H7 (cell line): ENCODE measurements at regions not wholly inside any gene's neighbourhood (a gene's known extent, or its start where the extent isn't known, plus 50 kb on each side); places are given as distances from the start of the nearest gene placed in this dataset.

Source experiments
- DNase-seq: peaks from one replicate; pipeline ENCODE4 v3.0.0; 2012
- H3K27me3 ChIP-seq: 2 replicates; pipeline ENCODE4 v1.6.0; 2011; ENCODE audit warnings: mild to moderate bottlenecking, low read length; ENCODE audit not compliant: control insufficient read depth, insufficient read depth
- H3K36me3 ChIP-seq: replicated peaks from 2 replicates; pipeline ENCODE4 v1.5.1; 2011; ENCODE audit warnings: low read length; ENCODE audit not compliant: control insufficient read depth, insufficient read depth
- H3K4me3 ChIP-seq: 2 replicates; pipeline ENCODE4 v1.5.1; 2011; ENCODE audit warnings: low read depth, mild to moderate bottlenecking, control low read depth, low read length, moderate library complexity; ENCODE audit not compliant: insufficient read depth

DNA sequence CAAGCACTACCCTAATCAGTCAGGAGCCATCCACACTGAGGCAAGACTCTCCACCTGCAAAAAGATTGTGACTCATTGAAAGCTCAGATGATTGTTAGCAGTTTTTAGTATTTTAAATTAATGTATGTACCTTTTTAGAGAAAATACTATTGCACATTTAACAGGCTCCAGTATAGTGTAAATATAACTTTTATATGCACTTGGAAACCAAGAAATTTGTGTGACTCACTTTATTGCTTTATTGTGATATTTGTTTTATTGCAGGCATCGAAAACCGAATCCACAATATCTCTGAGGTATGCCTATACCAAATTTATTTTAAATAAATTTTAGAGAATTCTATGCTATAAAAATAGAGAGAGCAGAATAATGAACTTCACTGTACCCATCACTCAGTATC lies 122.0 kb downstream of the TEX36 start:
- no peaks in the 10 kb centered on the region for H3K36me3 ChIP-seq
- no peak for DNase-seq
- H3K4me3 ChIP-seq: no peak overlapping the region
- no peaks in the 10 kb centered on the region for H3K27me3 ChIP-seq

DNA sequence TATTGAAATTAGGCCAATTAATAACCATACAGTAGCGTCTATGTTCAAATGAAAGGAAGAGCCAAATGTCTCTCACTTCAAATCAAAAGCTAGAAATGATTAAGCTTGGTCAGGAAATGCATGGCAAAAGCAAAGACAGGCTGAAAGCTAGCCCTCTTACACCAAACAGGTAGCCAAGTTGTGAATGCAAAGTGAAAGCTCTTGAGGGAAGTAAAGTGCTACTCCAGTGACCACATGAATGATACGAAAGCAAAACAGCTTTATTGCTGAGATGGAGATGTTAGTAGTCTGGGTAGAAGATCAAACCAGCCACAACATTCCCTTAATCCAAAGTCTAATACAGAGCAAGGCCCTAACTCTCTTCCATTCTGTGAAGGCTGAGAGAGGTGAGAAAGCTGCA lies 123.8 kb downstream of the TEX36 start:
- DNase-seq: no peak
- Histone ChIP-seq H3K4me3 (no peak overlapping the region), H3K36me3 (no peaks in the 10 kb centered on the region), H3K27me3 (no peaks in the 10 kb centered on the region)

DNA sequence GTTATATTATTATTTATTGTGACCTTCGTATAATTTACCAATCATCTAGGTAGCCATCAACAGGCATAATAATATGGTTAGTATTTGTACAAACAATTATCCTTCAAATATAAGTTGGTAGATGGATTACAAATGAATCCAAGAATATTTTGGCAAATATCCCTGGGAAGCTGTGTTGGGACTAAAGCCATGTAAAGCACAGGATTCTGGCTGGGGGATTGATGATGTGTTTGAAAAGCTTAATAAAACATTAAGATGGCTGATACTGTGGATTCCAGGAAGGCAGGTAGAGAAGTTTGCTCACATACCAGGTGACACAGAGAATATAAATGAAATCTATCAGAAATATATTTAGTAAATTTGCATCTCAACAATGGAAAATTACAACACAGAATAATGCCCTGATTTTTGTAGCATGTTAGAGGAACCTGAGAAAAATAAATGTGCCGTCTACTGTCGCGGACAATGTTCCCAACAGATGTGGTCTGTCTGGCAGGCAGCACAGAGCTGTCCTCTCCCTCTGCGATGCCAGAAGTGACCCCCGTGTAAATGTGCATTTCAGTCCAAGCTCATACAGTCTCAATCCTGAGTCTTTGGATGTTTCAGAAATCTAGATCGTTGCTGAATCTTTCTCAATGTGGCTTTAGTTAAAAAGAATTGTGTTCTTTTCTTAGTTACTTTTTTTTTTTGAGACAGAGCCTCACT lies 125.0 kb downstream of the TEX36 start:
- H3K4me3 ChIP-seq: no peak overlapping the region
- no peaks in the 10 kb centered on the region for H3K36me3 ChIP-seq
- H3K27me3 ChIP-seq: no peaks in the 10 kb centered on the region
- DNase-seq: no peak

DNA sequence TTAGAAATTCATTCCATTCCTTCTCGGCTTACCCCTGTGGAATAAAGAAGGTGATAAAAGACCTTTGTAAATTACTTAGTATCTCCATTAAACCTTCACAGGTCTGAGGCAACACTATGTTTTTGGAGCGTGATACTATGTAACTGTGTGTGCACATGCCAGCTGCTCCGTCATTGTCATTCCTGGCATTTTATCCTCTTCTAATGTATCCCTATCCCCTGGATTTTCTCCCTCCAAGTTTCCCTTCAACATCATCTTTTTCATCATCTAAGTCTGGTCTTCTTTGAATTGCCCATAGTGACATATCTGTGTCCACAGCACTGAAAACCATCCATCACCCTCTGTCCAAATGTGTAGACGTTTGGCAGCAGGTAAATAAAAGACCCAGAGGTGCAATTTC lies 125.7 kb downstream of the TEX36 start:
- DNase-seq: no peak
- Histone ChIP-seq H3K4me3 (no peak overlapping the region), H3K27me3 (no peaks in the 10 kb centered on the region), H3K36me3 (no peaks in the 10 kb centered on the region)

DNA sequence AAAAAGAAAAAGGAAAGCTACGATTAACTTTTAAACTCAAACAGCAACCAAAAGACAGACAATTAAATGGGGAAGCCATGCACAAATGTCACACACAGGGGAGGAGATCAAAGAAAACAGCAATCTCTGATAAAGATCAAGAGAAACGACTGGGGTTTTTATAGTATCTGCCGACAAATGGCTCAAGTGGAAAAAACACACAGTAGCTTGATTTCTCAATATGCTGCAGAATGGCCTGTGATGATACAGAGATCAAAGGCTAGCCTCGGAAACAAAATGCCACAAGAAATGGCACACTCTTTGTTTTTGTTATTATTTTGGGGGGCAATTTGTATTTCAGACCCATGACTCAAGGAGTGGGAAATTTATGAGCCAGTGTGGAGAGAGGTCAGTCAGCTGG lies 126.1 kb downstream of the TEX36 start:
- no peak overlapping the region for H3K4me3 ChIP-seq
- DNase-seq: no peak
- H3K36me3 ChIP-seq: no peaks in the 10 kb centered on the region
- H3K27me3 ChIP-seq: no peaks in the 10 kb centered on the region

DNA sequence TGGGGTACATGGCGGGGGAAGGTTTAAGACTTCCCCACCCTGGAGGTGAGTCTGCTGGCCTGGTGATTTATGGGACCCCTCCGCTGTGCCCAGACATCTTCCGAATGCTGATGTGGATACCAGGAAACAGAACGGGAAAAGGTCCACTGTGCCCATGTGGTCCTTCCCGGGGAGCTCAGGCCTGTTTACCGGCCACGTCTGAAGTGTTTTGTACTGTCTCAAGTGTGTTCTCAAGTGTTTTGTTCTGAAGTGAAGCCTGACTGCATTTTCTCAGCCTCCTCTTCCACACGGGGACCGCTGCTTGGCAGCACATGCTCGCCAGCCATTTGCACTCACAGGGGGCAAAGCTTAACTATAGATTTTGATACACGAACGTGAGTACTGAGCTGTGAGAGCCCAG lies 127.2 kb downstream of the TEX36 start:
- no peaks in the 10 kb centered on the region for H3K27me3 ChIP-seq
- H3K36me3 ChIP-seq: no peaks in the 10 kb centered on the region
- no peak overlapping the region for H3K4me3 ChIP-seq
- no peak for DNase-seq

DNA sequence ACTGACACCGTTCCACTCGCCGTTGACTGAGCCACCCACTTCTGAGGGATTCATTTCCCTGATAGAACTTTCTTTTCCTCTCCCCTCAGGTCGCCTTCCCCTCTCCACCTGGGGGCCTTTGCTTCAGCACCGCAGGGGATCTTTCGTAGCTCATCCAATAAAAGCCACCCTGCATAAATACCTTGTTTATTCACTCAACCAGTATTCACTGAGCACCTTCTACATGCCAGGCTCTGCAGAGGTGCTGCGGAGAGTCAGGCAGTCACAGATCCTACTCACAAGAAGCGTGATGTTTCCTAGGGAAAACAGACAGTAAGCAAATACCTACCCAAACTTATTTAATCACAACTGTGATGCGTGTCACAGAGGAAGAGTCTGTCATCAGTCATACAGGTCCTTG lies 127.7 kb downstream of the TEX36 start:
- Histone ChIP-seq H3K27me3 (no peaks in the 10 kb centered on the region), H3K36me3 (no peaks in the 10 kb centered on the region), H3K4me3 (no peak overlapping the region)
- DNase-seq: no peak

DNA sequence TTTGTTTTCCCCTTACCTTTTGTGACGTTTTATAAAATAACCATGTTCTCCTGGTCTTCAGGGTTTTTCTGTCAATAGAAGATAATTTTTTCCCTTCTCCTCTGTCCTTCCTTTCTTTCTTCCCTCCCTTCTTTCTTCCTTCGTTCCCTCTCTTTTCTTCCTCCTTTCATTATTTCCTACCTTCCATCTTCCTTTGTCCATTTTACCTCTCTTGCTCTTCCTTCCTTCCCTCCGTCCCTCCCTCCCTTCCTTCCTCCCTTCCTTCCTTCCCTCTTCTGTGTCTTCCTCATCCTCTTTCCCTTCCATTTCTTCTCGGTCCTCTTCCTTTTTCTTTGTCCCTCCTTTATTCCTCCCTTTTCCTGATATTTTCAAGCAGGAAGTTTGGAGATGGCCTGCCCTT lies 128.2 kb downstream of the TEX36 start:
- Histone ChIP-seq H3K36me3 (no peaks in the 10 kb centered on the region), H3K27me3 (no peaks in the 10 kb centered on the region), H3K4me3 (no peak overlapping the region)
- DNase-seq: no peak

DNA sequence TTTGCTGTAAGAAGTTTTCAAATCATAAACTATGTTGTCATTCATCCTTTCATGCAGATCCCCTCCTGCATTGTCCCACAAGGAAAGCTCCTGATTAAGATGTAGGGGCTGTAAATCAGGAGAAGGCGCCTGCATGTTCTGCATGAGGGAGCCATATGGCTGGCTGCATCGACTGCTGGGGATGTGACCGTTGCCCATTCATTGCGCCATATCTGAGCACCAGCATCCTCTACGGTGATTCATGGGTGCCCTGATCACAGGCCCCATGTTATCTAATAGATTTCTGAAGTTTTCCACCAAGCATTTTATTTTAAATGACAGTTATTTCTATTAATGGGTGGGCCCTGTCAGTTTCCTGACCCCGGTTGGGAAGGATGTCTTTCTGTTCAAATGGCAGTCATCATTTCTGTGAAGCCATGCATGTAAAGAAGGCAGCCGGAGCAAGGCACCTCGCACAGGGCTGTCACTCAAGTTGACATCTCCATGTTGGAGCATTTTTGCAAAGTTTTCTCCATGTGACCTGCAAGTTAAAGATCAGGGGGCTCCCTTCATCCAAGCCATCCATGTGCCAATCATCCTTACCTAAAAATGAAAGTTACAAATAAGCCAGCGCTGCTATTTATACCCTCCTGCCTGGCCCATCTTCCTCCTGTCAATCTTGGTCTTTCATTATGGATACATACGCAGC lies 128.8 kb downstream of the TEX36 start:
- H3K36me3 ChIP-seq: no peaks in the 10 kb centered on the region
- no peaks in the 10 kb centered on the region for H3K27me3 ChIP-seq
- no peak overlapping the region for H3K4me3 ChIP-seq
- DNase-seq: no peak

DNA sequence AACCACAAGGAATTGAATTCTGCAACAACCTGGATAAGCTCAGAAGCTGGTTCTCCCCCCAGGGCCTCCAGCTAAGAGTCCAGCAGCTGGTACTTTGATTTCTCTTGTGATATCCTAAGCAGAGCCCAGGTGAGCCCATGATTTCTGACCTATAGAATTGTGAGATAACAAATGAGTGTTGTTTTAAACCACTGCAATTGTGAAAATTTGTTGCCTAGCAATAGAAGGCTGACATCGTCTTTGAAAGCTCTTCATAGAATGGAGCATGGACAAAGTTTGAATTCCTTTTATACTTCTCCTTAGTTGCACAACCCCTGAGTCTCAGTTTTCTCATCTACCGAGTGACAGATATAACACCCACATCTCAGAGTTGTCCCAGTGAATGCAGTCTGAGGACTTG lies 129.9 kb downstream of the TEX36 start:
- Histone ChIP-seq H3K36me3 (no peaks in the 10 kb centered on the region), H3K4me3 (no peak overlapping the region), H3K27me3 (no peaks in the 10 kb centered on the region)
- no peak for DNase-seq

DNA sequence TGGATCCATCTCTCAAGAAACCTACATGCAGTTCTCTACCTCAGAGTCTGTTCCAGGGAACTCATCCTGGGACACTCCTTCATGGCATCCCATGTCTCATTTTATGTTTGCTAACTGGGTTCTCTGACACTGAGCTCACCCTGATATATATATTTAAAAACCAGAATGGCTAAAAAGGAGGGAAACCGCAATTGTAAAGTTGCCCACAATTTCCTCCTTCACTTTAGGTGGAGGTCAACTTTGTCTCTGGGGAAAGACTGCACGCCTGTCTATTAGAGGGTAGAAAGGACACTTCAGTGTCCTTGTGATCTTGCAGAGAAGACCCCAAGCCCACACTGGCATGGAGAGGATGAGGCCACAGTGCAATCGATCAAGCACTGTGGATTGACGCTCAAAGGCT lies 131.7 kb downstream of the TEX36 start:
- Histone ChIP-seq H3K36me3 (no peaks in the 10 kb centered on the region), H3K27me3 (no peaks in the 10 kb centered on the region), H3K4me3 (no peak overlapping the region)
- no peak for DNase-seq

DNA sequence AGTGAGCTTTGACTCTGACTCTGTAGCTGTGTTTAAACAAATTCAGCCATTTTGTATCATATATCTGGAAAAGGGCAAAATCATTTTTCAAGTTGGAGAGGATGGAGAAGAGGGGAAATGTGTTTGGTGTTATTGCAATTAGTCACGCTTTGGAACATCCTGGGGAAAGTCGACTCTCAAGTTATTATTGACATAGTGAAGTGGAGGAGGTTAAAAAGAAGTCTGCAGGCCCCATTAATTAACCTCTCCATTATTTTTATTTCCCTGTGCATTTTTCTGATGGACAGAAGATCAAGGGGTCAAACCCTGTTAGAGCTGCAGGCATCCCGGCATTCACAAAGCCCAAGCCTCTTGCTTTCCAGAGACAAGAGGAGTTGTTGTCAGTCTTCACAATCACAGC lies 132.6 kb downstream of the TEX36 start:
- DNase-seq: no peak
- Histone ChIP-seq H3K27me3 (no peaks in the 10 kb centered on the region), H3K36me3 (no peaks in the 10 kb centered on the region), H3K4me3 (no peak overlapping the region)

DNA sequence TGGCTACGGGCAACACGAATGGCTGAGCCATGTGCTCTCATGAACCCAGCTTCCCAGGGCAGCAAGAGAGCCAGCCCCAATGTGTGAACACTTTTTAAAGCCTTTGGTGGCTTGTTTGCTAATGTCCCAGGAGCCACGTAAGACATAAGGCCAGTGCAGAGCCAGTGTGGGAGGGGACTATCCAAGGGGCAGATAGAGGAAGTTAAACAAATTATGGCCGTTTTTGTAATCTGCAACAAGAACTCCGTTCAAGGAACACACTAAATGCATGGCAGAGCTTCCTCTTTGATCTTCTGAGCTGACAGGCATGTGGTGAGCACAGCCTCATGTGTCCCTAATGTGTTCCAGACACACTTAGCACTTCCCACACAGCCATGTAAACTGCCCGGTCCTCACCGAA lies 133.3 kb downstream of the TEX36 start:
- H3K36me3 ChIP-seq: no peaks in the 10 kb centered on the region
- no peaks in the 10 kb centered on the region for H3K27me3 ChIP-seq
- DNase-seq: no peak
- H3K4me3 ChIP-seq: no peak overlapping the region

DNA sequence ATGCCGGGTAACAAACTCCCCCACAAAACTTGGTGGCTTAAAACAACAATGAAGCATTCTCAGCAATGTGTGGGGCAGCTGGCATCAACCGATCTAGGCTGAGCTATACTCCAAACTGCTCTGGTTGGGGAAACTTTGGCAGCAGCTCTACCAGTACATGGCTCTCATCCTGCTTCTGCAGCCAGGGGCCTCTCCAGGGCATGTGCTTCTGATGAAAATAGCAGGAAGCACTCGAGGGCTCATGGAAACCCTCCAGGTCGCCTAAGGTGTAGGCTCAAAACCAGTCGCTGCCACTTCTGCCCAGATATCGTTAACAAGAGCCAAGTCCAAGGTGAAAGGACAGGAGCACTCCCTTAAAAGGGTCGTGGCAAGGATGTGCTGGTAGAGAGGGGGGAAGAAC lies 134.1 kb downstream of the TEX36 start:
- H3K27me3 ChIP-seq: no peaks in the 10 kb centered on the region
- no peak for DNase-seq
- no peak overlapping the region for H3K4me3 ChIP-seq
- H3K36me3 ChIP-seq: no peaks in the 10 kb centered on the region

DNA sequence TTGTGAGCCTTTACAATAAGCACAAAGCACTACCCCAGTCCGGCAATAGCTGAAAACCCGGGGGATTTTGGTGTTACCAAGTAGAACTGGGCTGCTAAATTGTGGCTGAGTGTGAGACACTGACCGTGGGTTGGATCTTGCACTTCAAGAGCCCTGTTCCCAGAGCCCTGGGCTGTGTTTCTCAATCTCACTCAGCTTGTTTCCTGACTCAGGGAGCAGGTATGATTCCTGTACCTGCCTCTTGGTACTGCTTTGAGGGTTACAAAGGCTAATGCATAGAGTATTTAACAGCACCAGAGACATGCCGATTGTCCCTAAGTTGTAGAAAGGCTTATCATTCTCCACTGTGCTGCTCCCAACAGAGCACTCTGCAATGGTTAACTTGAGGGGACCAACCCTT lies 134.6 kb downstream of the TEX36 start:
- H3K36me3 ChIP-seq: no peaks in the 10 kb centered on the region
- no peak for DNase-seq
- no peaks in the 10 kb centered on the region for H3K27me3 ChIP-seq
- H3K4me3 ChIP-seq: no peak overlapping the region
